ENCODE measurements at regions not wholly inside any gene's neighbourhood (a gene's known extent, or its start where the extent isn't known, plus 50 kb on each side); places are given as distances from the start of the nearest gene placed in this dataset.

GRCh38 chr20:2236256-2236655, 59.5 kb upstream of the TGM3 start:
- no peak for DNase-seq (ENCODE audit: low read depth, low spot score)

DNA sequence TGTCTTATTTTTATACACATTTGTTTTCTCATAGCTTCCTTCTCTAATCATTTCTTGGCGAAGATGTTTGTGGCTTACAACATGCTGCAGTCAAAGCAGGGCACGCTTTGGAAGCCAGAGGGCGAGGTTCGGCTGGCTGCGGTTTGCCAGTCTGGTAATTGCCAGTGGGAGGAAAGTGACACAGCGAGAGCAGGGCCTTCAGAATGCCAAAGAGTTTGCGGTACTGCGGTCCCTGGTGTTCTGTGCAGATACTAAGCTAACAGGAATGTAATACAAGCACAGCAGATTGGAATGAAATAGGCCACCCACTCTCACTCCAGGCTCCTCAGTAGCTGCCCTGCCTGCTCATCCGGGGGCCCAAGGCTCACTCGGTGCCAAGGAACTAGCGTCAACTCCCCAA, 58.7 kb upstream of the TGM3 start:
- no peak for DNase-seq (ENCODE audit: low read depth, low spot score)

- no peak for DNase-seq (ENCODE audit: low read depth, low spot score)
Measured at GRCh38 chr20:2238601-2239000, 57.2 kb upstream of the TGM3 start.

DNA sequence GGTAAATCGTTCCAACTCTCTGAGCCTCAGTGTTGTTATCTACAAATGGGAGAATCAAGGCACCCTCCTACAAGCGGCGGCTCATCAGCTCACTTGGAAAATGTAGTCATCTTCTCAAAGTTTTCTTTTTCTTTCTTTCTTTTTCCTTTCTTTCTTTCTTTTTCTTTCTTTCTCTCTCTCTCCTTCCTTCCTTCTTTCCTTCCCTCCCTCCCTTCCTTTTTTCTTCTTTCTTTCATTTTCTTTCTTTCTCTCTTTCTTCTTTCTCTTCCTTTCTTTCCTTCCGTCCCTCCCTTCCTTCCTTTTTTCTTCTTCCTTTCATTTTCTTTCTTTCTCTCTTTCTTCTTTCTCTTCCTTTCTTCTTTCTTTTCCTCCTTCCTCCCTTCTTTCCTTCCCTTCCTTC, 55.0 kb upstream of the TGM3 start:
- DNase-seq (ENCODE audit: low read depth, low spot score): no peak

DNA sequence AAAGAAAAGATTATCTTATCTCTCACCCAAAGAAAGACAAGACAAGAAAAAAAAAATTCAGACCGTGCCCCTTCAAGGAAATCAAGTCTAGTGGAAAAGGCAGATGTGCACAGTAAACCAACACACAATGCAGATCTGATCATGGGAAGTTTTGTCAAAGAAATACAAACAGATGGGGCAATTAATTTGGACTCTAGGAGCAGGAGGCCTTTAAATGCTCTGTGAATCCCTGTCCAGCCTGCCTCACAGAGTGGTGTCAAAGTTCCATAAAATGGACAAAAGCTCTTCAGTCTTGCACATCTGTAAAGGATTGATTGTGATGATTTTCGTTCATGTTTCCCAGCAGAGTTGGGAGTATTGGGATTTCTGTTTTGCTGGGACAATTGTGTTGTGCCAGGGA, 53.1 kb upstream of the TGM3 start:
- DNase-seq (ENCODE audit: low read depth, low spot score): no peak

DNA sequence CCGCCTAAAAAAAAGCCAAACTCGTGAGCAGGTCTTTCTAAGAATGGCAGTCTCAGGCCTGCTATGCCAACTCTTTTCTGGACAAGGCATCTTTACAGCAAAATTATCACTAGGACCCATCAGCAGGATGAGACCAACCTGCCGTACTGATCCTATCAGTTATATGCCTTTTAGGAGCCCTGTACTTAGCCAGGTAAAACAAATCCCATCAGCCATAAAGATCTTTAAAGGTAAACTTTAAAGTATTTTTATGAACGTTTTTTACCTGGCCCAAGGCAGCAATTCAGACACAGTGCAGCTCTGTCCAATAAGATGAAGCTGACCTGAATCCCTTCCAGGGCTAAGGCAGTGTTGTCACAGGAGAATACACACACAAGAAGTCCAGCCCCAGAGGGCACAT, 51.3 kb upstream of the TGM3 start:
- no peak for DNase-seq (ENCODE audit: low read depth, low spot score)

DNA sequence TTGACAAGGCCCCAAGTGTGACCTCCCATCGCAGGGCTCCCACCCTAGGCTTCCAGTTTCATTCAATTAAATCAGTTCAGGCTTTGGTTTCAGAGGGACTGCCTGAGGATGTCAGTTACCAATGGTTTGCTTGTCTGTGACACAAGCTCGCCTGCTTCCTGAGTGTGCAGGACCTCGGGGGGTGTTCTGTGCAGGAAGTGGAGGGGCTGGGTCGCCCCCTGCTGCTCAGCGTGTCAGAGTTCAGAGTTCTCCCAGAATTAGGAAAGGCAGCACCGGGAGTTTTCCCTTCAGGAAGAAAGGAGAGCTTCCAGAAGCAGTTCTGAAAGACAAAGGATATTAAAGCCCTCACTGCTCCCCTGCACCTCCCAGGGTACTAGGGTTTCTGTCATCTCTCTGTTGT, 50.8 kb upstream of the TGM3 start:
- no peak for DNase-seq (ENCODE audit: low read depth, low spot score)

- no peak for DNase-seq (ENCODE audit: low read depth, low spot score)
Measured at GRCh38 chr20:2245637-2246036, 50.2 kb upstream of the TGM3 start.

Data from iPS DF 19.7 (cell line).